ENCODE measurements at regions not wholly inside any gene's neighbourhood (a gene's known extent, or its start where the extent isn't known, plus 50 kb on each side); places are given as distances from the start of the nearest gene placed in this dataset.
A peak's percentile ranks its signal among the peaks of the same experiment; 100 is the strongest.

- TF ChIP-seq CTCF (IDR thresholded peaks at IDR 0.05; ENCODE audit: borderline replicate concordance, extremely low read depth, insufficient read depth), result no peak
- Histone ChIP-seq H3K4me3 (ENCODE audit: low read length in 3 of 3) (no peak overlapping the region), H3K9ac (ENCODE audit: low read length in 3 of 3) (no peak overlapping the region), H3K9me3 (ENCODE audit: control insufficient read depth in 2 of 3, insufficient read depth in 1 of 3, low read length in 3 of 3) (no peaks in the 10 kb centered on the region), H3K27me3 (ENCODE audit: control insufficient read depth, insufficient read depth, low read length) (no peaks in the 10 kb centered on the region), H3K4me1 (ENCODE audit: control insufficient read depth in 2 of 3, insufficient read depth in 2 of 3, low read depth in 1 of 3, low read length in 3 of 3) (no peaks in the 10 kb centered on the region), H3K27ac (ENCODE audit: low read depth in 2 of 2, low read length in 2 of 2) (no peak overlapping the region), H3K36me3 (ENCODE audit: control insufficient read depth in 2 of 3, insufficient read depth in 3 of 3, low read length in 3 of 3) (no peaks in the 10 kb centered on the region)
- DNase-seq, result no peak
- no peak for FAIRE-seq
- intact Hi-C loops (cut with DNase I), result no loop called here
Measured at GRCh38 chrX:6906608-6907007, 240.9 kb upstream of the STS start.

GRCh38 chrX:6904156-6904555, 243.4 kb upstream of the STS start:
- no peak overlapping the region for H3K9ac ChIP-seq (ENCODE audit: low read length in 3 of 3)
- H3K4me1 ChIP-seq (ENCODE audit: control insufficient read depth in 2 of 3, insufficient read depth in 2 of 3, low read depth in 1 of 3, low read length in 3 of 3), result peaks cover 0 to 3% (median 0%) of the 10 kb centered on the region in 3 donors
- FAIRE-seq, result no peak
- H3K27me3 ChIP-seq (ENCODE audit: control insufficient read depth, insufficient read depth, low read length), result no peaks in the 10 kb centered on the region
- no peak overlapping the region for H3K27ac ChIP-seq (ENCODE audit: low read depth in 2 of 2, low read length in 2 of 2)
- H3K4me3 ChIP-seq (ENCODE audit: low read length in 3 of 3), result no peak overlapping the region
- H3K36me3 ChIP-seq (ENCODE audit: control insufficient read depth in 2 of 3, insufficient read depth in 3 of 3, low read length in 3 of 3), result no peaks in the 10 kb centered on the region
- no peak for DNase-seq
- TF ChIP-seq CTCF (IDR thresholded peaks at IDR 0.05; ENCODE audit: borderline replicate concordance, extremely low read depth, insufficient read depth), result no peak
- no peaks in the 10 kb centered on the region for H3K9me3 ChIP-seq (ENCODE audit: control insufficient read depth in 2 of 3, insufficient read depth in 1 of 3, low read length in 3 of 3)
- intact Hi-C loops (cut with DNase I), result no loop called here

GRCh38 chrX:6898371-6898770, 249.1 kb upstream of the STS start:
- intact Hi-C loops (cut with DNase I), result no loop called here
- no peak overlapping the region for H3K27ac ChIP-seq (ENCODE audit: low read depth in 2 of 2, low read length in 2 of 2)
- DNase-seq, result peak in 1 of 5 donors; percentile 4
- no peak overlapping the region for H3K4me3 ChIP-seq (ENCODE audit: low read length in 3 of 3)
- TF ChIP-seq CTCF (IDR thresholded peaks at IDR 0.05; ENCODE audit: borderline replicate concordance, extremely low read depth, insufficient read depth), result no peak
- no peaks in the 10 kb centered on the region for H3K27me3 ChIP-seq (ENCODE audit: control insufficient read depth, insufficient read depth, low read length)
- FAIRE-seq, result peak; percentile 88
- peaks cover 0 to 17% (median 0%) of the 10 kb centered on the region in 3 donors for H3K4me1 ChIP-seq (ENCODE audit: control insufficient read depth in 2 of 3, insufficient read depth in 2 of 3, low read depth in 1 of 3, low read length in 3 of 3)
- H3K9me3 ChIP-seq (ENCODE audit: control insufficient read depth in 2 of 3, insufficient read depth in 1 of 3, low read length in 3 of 3), result no peaks in the 10 kb centered on the region
- H3K9ac ChIP-seq (ENCODE audit: low read length in 3 of 3), result no peak overlapping the region
- H3K36me3 ChIP-seq (ENCODE audit: control insufficient read depth in 2 of 3, insufficient read depth in 3 of 3, low read length in 3 of 3), result no peaks in the 10 kb centered on the region

GRCh38 chrX:6891404-6891803, 256.1 kb upstream of the STS start:
- Histone ChIP-seq H3K27me3 (ENCODE audit: control insufficient read depth, insufficient read depth, low read length) (no peaks in the 10 kb centered on the region), H3K4me1 (ENCODE audit: control insufficient read depth in 2 of 3, insufficient read depth in 2 of 3, low read depth in 1 of 3, low read length in 3 of 3) (no peaks in the 10 kb centered on the region), H3K36me3 (ENCODE audit: control insufficient read depth in 2 of 3, insufficient read depth in 3 of 3, low read length in 3 of 3) (no peaks in the 10 kb centered on the region), H3K9ac (ENCODE audit: low read length in 3 of 3) (no peak overlapping the region), H3K4me3 (ENCODE audit: low read length in 3 of 3) (no peak overlapping the region), H3K27ac (ENCODE audit: low read depth in 2 of 2, low read length in 2 of 2) (no peak overlapping the region), H3K9me3 (ENCODE audit: control insufficient read depth in 2 of 3, insufficient read depth in 1 of 3, low read length in 3 of 3) (no peaks in the 10 kb centered on the region)
- intact Hi-C loops (cut with DNase I), result no loop called here
- no peak for DNase-seq
- no peak for TF ChIP-seq CTCF (IDR thresholded peaks at IDR 0.05; ENCODE audit: borderline replicate concordance, extremely low read depth, insufficient read depth)
- no peak for FAIRE-seq

Data from kidney (tissue), 13 donors.